ENCODE measurements at regions not wholly inside any gene's neighbourhood (a gene's known extent, or its start where the extent isn't known, plus 50 kb on each side); places are given as distances from the start of the nearest gene placed in this dataset.

DNA sequence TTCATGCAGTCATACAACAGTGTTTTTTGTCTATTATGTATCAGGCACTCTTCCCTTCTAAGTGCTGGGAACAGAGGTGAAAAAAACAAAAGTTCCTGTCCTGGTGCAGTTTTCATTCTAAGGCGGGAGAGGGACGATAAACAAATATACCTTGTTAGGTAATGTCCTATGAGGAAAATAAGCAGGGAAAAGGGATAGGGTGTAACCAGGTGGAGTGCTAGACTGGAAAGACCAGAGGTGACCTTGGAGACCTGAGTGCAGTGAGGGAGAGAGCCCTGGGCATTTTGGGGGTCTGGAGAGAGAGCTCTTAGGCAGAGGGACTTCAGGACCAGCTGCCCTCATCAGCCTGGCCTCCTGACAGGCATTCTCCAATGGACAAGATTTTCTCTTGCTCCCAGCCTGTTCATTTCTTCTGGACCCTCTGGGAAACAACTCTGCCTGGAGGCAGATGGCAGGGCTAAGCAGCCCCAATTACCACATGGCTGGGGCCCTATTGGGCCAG, 97.2 kb upstream of the TJP1 start:
- Histone ChIP-seq H3K27me3 (ENCODE audit: low read depth) (no peaks in the 10 kb centered on the region), H3K4me3 (no peak overlapping the region), H3K9me3 (no peaks in the 10 kb centered on the region), H3K36me3 (replicated peaks) (no peaks in the 10 kb centered on the region), H3K4me1 (peaks cover 5% of the 10 kb centered on the region; the same call in 1 of the 2 replicates)
- in situ Hi-C loops (cut with MboI; ENCODE audit: low sequenced_read_pairs), result no loop called here
- DNase-seq (ENCODE audit: low spot score in 2 of 2), result no peak

- H3K4me1 ChIP-seq, result peaks cover 5% of the 10 kb centered on the region; the same call in 1 of the 2 replicates
- H3K36me3 ChIP-seq (replicated peaks), result no peaks in the 10 kb centered on the region
These were observed 95.6 kb upstream of the TJP1 start for GRCh38 chr15:29917600-29918597.

DNA sequence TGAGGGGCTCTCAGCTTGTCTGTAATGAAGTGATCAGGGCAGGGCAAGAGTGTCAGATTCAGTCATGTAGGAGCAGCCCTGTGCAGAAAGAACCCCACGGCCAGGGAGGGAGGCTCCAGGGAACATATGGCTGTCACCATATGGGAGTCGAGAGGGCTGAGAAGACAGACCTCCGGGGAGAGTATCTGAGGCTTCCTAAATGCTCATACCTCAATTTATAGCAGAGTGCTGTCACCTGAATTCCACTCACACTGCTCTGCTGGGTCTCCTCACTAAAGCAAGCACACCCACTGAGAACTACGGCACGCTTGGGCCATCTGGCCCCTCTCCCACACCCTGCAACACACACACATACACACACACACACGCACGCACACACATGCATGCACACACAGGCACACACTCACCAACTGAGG, 92.3 kb upstream of the TJP1 start:
- no peaks in the 10 kb centered on the region for H3K36me3 ChIP-seq (replicated peaks)
- no peak for DNase-seq (ENCODE audit: low spot score in 2 of 2)
- no peaks in the 10 kb centered on the region for H3K27me3 ChIP-seq (ENCODE audit: low read depth)
- in situ Hi-C loops (cut with MboI; ENCODE audit: low sequenced_read_pairs), result no loop called here
- H3K4me1 ChIP-seq, result no peaks in the 10 kb centered on the region
- H3K9me3 ChIP-seq, result no peaks in the 10 kb centered on the region
- no peak overlapping the region for H3K4me3 ChIP-seq

More at GRCh38 chr15:29917600-29918597, 95.6 kb upstream of the TJP1 start:
- no peak overlapping the region for H3K4me3 ChIP-seq
- H3K27me3 ChIP-seq (ENCODE audit: low read depth), result no peaks in the 10 kb centered on the region
- DNase-seq (ENCODE audit: low spot score in 2 of 2), result no peak
- in situ Hi-C loops (cut with MboI; ENCODE audit: low sequenced_read_pairs), result no loop called here
- no peaks in the 10 kb centered on the region for H3K9me3 ChIP-seq

DNA sequence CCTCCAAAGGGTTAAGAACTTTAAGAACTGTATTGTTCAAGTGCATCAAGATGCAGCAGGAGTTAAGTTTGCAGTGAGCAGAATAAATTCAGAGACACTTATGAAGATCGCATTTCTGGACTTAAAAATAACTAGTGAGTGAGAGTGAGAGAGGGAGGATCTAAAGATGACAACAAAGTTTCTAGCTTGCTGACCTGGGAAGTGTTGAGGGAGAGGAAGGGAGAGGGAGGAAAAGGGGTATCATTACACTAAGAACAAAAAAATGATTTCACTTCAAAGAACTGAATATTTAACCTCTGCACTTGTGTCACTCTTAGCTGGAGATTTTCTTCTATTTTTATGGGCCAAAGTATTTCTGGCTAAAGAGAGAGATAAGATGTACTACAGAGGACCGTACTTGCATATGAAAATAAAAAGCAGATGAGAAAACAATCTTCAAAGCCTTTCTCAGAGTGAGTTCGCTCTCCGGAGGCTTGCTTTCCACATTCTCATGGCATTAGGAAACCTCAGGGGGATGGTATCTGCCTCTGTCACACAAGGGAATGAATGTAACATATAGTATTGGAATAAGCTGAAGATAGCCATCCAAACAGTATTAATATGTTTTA, 91.4 kb upstream of the TJP1 start:
- no peaks in the 10 kb centered on the region for H3K4me1 ChIP-seq
- DNase-seq (ENCODE audit: low spot score in 2 of 2), result no peak

DNA sequence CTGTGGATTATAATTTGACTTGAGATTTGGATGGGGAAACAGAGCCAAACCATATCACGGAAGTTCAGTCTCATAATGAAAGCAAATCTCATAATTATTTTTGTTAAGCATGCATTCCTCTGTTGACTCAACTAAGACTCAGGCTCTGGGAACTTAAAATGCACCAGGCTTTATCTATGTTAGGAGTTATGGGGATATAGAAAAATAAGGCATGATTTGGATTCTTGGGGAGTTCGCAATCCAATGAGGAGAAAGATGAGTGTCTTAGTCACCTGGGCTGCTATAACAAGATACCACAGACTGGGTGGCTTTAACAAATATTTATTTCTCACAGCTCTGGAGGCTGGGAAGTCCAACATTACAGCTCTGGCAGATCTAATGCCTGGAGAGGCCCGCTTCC, 89.4 kb upstream of the TJP1 start:
- Histone ChIP-seq H3K4me1 (no peaks in the 10 kb centered on the region), H3K27me3 (ENCODE audit: low read depth) (no peaks in the 10 kb centered on the region), H3K9me3 (no peaks in the 10 kb centered on the region), H3K4me3 (no peak overlapping the region), H3K36me3 (replicated peaks) (no peaks in the 10 kb centered on the region)
- in situ Hi-C loops (cut with MboI; ENCODE audit: low sequenced_read_pairs), result no loop called here
- DNase-seq (ENCODE audit: low spot score in 2 of 2), result no peak

More for the DNA sequence above, 91.4 kb upstream of the TJP1 start:
- Histone ChIP-seq H3K4me3 (no peak overlapping the region), H3K27me3 (ENCODE audit: low read depth) (no peaks in the 10 kb centered on the region), H3K9me3 (no peaks in the 10 kb centered on the region), H3K36me3 (replicated peaks) (no peaks in the 10 kb centered on the region)
- in situ Hi-C loops (cut with MboI; ENCODE audit: low sequenced_read_pairs), result no loop called here

DNA sequence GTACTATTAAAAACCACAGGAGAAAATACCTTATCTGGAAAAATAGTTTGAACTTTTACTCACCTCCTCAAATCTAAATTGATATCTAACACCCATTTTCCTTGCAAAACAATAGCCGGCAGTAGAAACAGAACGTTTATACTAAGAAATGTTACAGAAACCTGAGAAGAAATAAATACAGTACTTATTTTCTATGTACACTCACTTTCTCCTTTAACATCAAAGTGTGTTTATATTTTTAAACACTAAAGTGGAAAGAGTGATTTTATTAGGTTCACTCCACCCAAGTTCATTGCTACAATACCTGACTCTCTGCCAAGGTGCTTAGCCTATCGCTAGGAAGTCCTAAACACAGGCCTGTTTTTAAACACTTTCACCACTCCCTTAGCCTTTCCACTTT, 87.8 kb upstream of the TJP1 start:
- H3K4me3 ChIP-seq, result no peak overlapping the region
- no peaks in the 10 kb centered on the region for H3K9me3 ChIP-seq
- H3K36me3 ChIP-seq (replicated peaks), result no peaks in the 10 kb centered on the region
- DNase-seq (ENCODE audit: low spot score in 2 of 2), result no peak
- in situ Hi-C loops (cut with MboI; ENCODE audit: low sequenced_read_pairs), result no loop called here
- no peaks in the 10 kb centered on the region for H3K27me3 ChIP-seq (ENCODE audit: low read depth)
- H3K4me1 ChIP-seq, result no peaks in the 10 kb centered on the region

GRCh38 chr15:29904757-29905417, 82.6 kb upstream of the TJP1 start:
- no peaks in the 10 kb centered on the region for H3K4me1 ChIP-seq
- DNase-seq (ENCODE audit: low spot score in 2 of 2), result no peak
- in situ Hi-C loops (cut with MboI; ENCODE audit: low sequenced_read_pairs), result no loop called here

DNA sequence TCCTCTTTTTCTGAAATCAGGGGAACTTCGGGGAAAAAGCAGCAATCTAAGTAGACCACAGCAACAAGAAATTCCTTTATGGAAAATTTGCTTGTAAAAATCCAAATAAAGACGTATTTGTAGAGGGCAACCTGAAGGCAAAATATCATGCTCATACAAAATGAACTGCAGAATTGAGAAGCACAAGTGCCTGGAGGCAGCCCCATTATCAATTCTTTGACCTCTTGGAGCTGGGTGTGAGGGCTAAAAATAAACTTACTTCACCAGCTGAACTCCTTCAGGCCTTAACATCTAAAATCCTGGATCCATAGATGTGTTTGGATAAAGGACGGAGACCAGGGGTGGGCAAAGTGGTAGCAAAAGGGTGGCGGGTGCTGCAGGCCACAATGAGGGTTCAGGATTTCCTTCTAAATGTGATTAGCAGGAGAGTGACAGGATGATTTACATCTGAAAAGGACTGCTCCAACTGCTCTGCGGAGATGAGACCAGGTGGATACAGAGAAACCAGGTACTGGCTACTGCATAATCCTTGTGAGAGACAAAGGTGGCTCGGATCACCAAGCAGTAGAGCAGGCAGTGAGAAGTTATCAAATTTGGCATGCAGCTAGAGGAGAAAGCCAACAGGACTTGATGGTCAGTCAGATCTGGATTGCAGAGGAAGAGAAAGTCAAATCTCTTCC, 81.7 kb upstream of the TJP1 start:
- Histone ChIP-seq H3K36me3 (replicated peaks) (no peaks in the 10 kb centered on the region), H3K4me3 (no peak overlapping the region), H3K9me3 (no peaks in the 10 kb centered on the region), H3K4me1 (no peaks in the 10 kb centered on the region), H3K27me3 (ENCODE audit: low read depth) (no peaks in the 10 kb centered on the region)
- no peak for DNase-seq (ENCODE audit: low spot score in 2 of 2)
- in situ Hi-C loops (cut with MboI; ENCODE audit: low sequenced_read_pairs), result no loop called here

More at GRCh38 chr15:29904757-29905417, 82.6 kb upstream of the TJP1 start:
- no peaks in the 10 kb centered on the region for H3K27me3 ChIP-seq (ENCODE audit: low read depth)
- no peaks in the 10 kb centered on the region for H3K36me3 ChIP-seq (replicated peaks)
- no peaks in the 10 kb centered on the region for H3K9me3 ChIP-seq
- H3K4me3 ChIP-seq, result no peak overlapping the region

GRCh38 chr15:29903028-29903427, 80.8 kb upstream of the TJP1 start:
- H3K9me3 ChIP-seq, result no peaks in the 10 kb centered on the region
- no peak for DNase-seq (ENCODE audit: low spot score in 2 of 2)
- H3K4me1 ChIP-seq, result no peaks in the 10 kb centered on the region
- no peaks in the 10 kb centered on the region for H3K27me3 ChIP-seq (ENCODE audit: low read depth)
- H3K4me3 ChIP-seq, result no peak overlapping the region
- in situ Hi-C loops (cut with MboI; ENCODE audit: low sequenced_read_pairs), result no loop called here
- H3K36me3 ChIP-seq (replicated peaks), result no peaks in the 10 kb centered on the region

DNA sequence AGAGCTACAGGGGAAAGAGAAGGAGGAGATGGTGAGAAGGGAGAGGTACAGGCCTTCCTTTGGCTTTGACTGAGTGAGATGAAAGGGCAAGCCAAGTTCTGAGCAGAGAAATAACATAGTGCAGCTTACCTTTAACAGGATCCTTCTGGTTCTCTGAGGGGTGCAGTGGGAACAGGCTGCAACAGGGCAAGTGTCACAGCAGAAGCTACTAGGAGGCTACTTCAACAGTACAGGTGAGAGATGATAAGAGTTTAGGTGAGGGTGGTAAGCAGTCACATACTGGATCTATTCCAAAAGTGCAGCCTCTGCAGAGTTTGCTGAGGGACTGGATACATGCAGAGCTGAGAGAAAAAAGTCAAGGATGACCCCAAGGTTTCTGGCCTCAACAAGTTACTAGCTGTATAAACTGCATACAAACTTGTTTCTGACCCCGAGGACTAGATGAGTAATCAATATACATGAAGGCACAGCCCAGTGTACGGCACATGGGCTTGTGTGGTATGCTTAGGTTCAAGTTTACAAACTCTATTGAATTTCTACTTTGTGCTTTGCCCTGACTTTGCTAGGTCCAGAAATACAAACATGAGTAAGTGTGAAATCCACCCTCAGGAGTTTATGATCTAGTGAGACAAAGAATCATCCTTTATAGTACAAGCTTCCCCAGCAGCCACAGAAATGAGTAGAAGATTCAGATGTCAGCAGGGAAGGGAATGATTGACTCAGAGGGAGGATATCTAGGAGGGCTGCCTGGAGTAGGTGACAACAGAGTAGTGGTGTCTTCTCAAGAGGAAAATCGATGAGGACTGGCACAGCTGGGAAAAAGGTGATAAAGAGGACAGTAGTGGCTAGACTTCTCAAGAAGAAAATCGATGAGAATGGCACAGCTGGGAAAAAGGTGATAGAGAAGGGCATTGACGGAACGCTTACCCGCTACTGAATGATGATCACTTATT, 78.2 kb upstream of the TJP1 start:
- peaks cover 5% of the 10 kb centered on the region; the same call in 1 of the 2 replicates for H3K9me3 ChIP-seq
- H3K27me3 ChIP-seq (ENCODE audit: low read depth), result no peaks in the 10 kb centered on the region
- no peak for DNase-seq (ENCODE audit: low spot score in 2 of 2)
- in situ Hi-C loops (cut with MboI; ENCODE audit: low sequenced_read_pairs), result no loop called here
- no peaks in the 10 kb centered on the region for H3K36me3 ChIP-seq (replicated peaks)
- H3K4me3 ChIP-seq, result no peak overlapping the region
- no peaks in the 10 kb centered on the region for H3K4me1 ChIP-seq

GRCh38 chr15:29896062-29896461, 73.8 kb upstream of the TJP1 start:
- no peak for DNase-seq (ENCODE audit: low spot score in 2 of 2)
- Histone ChIP-seq H3K4me1 (no peaks in the 10 kb centered on the region), H3K36me3 (replicated peaks) (no peaks in the 10 kb centered on the region), H3K27me3 (ENCODE audit: low read depth) (no peaks in the 10 kb centered on the region), H3K4me3 (no peak overlapping the region), H3K9me3 (peaks cover 8% of the 10 kb centered on the region; the same call in 1 of the 2 replicates)
- in situ Hi-C loops (cut with MboI; ENCODE audit: low sequenced_read_pairs), result no loop called here

DNA sequence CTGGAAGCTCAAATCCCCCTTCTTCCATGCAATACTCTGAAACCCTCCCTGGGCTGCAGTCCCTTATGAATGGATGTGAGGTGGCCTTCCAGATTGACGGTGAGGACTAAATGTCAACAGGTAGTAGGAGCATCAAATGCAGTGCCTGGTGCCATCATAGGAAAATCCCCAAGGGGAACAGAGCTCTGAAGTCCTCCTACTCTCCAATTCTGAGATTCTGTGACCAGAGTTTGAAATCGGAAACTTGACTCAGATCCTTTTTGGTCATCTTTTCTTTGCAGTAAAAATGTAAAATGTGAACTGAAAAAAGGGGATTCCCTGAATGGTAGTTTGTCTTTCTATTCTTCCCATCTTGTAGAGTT, 68.8 kb upstream of the TJP1 start:
- DNase-seq (ENCODE audit: low spot score in 2 of 2), result no peak
- no peaks in the 10 kb centered on the region for H3K4me1 ChIP-seq
- in situ Hi-C loops (cut with MboI; ENCODE audit: low sequenced_read_pairs), result no loop called here
- peaks cover 3% of the 10 kb centered on the region; the same call in 1 of the 2 replicates for H3K9me3 ChIP-seq
- no peaks in the 10 kb centered on the region for H3K36me3 ChIP-seq (replicated peaks)
- H3K27me3 ChIP-seq (ENCODE audit: low read depth), result no peaks in the 10 kb centered on the region
- H3K4me3 ChIP-seq, result no peak overlapping the region
